ENCODE measurements at regions not wholly inside any gene's neighbourhood (a gene's known extent, or its start where the extent isn't known, plus 50 kb on each side); places are given as distances from the start of the nearest gene placed in this dataset.

- TF ChIP-seq CTCF (IDR thresholded peaks at IDR 0.05; ENCODE audit: low read length): no peak
- no peak for TF ChIP-seq EZH2phosphoT487 (IDR thresholded peaks at IDR 0.05; ENCODE audit: low read length)
Observed at GRCh38 chr3:27859821-27860220, 137.7 kb upstream of the EOMES start.
